Right lobe of liver (tissue), 6 donors: ENCODE measurements at regions not wholly inside any gene's neighbourhood (a gene's known extent, or its start where the extent isn't known, plus 50 kb on each side); places are given as distances from the start of the nearest gene placed in this dataset.

Experiments
- ATAC-seq, 4 donors: fragments of 200-7000 bp; cut with Tn5 transposase; one replicate each; pipeline ENCODE4 v1.9.1; 2020; ENCODE audit warnings: mild to moderate bottlenecking in 4 of 4, moderate library complexity in 4 of 4
- DNase-seq, 3 donors: peaks; one replicate each; pipeline ENCODE4 v3.0.0-alpha.2; 2020
- H3K27ac ChIP-seq, 3 donors: fragments of 200-600 bp; one replicate each; pipeline ENCODE4 v1.8.0; 2022
- H3K27me3 ChIP-seq, 2 donors: fragments of 200-600 bp; one replicate each; pipeline ENCODE4 v1.8.0; 2022
- H3K36me3 ChIP-seq, 4 donors: fragments of 200-600 bp; sonication (generic) in 1 of 4; one replicate each; pipeline versions ENCODE4 v1.5.1 to v1.8.0; 2017 to 2022; ENCODE audit warnings: control low read depth in 1 of 4
- H3K4me1 ChIP-seq, 4 donors: fragments of 200-600 bp; sonication (generic) in 1 of 4; one replicate each; pipeline versions ENCODE4 v1.5.1 to v1.8.0; 2017 to 2022; ENCODE audit warnings: control low read depth in 1 of 4
- H3K4me3 ChIP-seq, 3 donors: fragments of 200-600 bp; one replicate each; pipeline ENCODE4 v1.8.0; 2022
- H3K9me3 ChIP-seq, 4 donors: fragments of 200-600 bp; sonication (generic) in 1 of 4; one replicate each; pipeline versions ENCODE4 v1.5.1 to v1.8.0; 2017 to 2022; ENCODE audit warnings: control low read depth in 1 of 4
- POLR2A ChIP-seq: fragments of 450-650 bp; IDR thresholded peaks from one replicate; pipeline ENCODE4 v1.6.1; 2017; ENCODE audit warnings: antibody characterized with exemption, mild to moderate bottlenecking
- WGBS: methylation state at CpG from one replicate; pipeline ENCODE4 v1.1.6; 2018; ENCODE audit warnings: low coverage, low lambda C conversion rate; ENCODE audit not compliant: insufficient coverage; ENCODE audit errors: missing lambda C conversion rate; 5-methylcytosine and 5-hydroxymethylcytosine counted together
- intact Hi-C, 2 donors: fragments of 100-400 bp; cut with DNase I; formaldehyde crosslinking; loops; one replicate each; pipeline versions ENCODE4 v1.11.2 to v1.14.1; 2022
- TF ChIP-seq, protein P1 (sequence below), 4 donors: fragments of 200-600 bp in 3 of 4; fragments of 450-650 bp in 1 of 4; IDR thresholded peaks; one replicate each; pipeline versions ENCODE4 v1.5.1 to v1.8.0; 2016 to 2022; ENCODE audit warnings: antibody characterized with exemption in 4 of 4, mild to moderate bottlenecking in 2 of 4
- donor health status: DM: no; HTN: yes; CAD: no.
- donor health status: DM: no; HTN: no; CAD: no.
- donor health status: DM: no; HTN: no; CAD: no.
- donor health status: DM: no; HTN: yes; CAD: no.
- donor health status: DM: no; HTN: yes; CAD: no.

DNA sequence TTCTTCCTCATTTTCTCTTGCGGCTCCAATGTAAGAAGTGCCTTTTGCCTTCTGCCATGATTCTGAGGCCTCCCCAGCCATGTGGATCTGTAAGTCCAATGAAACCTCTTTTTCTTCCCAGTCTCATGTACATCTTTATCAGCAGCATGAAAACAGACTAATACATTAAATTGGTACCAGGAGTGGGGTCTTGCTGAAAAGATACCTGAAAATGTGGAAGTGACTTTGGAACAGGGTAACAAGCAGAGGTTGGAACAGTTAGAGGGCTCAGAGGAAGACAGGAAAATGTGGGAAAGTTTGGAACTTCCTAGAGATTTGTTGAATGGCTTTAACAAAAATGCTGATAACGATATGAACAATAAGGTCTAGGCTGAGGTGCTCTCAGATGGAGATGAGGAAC is 316.7 kb upstream of the HS3ST5 start:
- no peaks in the 10 kb centered on the region for H3K4me1 ChIP-seq
- ATAC-seq (no peak), DNase-seq (no peak)
- H3K4me3 ChIP-seq, result no peak overlapping the region
- no peaks in the 10 kb centered on the region for H3K9me3 ChIP-seq
- 85% methylated on average over 2 of the region's 2 CpGs for WGBS
- intact Hi-C loops, result no loop called here
- H3K36me3 ChIP-seq, result no peaks in the 10 kb centered on the region
- TF ChIP-seq, protein P1, sequence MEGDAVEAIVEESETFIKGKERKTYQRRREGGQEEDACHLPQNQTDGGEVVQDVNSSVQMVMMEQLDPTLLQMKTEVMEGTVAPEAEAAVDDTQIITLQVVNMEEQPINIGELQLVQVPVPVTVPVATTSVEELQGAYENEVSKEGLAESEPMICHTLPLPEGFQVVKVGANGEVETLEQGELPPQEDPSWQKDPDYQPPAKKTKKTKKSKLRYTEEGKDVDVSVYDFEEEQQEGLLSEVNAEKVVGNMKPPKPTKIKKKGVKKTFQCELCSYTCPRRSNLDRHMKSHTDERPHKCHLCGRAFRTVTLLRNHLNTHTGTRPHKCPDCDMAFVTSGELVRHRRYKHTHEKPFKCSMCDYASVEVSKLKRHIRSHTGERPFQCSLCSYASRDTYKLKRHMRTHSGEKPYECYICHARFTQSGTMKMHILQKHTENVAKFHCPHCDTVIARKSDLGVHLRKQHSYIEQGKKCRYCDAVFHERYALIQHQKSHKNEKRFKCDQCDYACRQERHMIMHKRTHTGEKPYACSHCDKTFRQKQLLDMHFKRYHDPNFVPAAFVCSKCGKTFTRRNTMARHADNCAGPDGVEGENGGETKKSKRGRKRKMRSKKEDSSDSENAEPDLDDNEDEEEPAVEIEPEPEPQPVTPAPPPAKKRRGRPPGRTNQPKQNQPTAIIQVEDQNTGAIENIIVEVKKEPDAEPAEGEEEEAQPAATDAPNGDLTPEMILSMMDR (IDR thresholded peaks at IDR 0.05), result no peak
- no peak for TF ChIP-seq POLR2A
- no peak overlapping the region for H3K27ac ChIP-seq
- no peaks in the 10 kb centered on the region for H3K27me3 ChIP-seq

DNA sequence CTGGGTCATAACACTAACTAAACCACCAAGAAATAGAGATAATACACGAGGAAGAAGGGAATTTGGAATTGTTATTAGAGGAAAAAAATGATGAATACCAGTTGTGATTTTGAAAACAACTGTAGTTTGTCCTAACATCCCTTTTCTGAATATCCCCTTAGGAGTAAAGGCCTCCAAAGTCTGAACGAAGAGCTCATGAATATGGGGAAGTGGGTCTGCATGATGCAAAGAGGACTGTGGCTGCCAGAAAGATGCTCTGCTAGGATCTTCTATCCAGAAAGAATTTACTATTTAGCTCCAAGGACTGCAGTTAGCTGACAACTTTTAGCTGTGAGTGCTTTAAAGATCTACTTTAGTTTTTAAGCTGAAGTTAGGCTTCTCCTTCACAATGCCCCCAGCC is 308.8 kb upstream of the HS3ST5 start:
- Histone ChIP-seq H3K27me3 (no peaks in the 10 kb centered on the region), H3K9me3 (no peaks in the 10 kb centered on the region), H3K36me3 (no peaks in the 10 kb centered on the region), H3K4me1 (no peaks in the 10 kb centered on the region), H3K4me3 (no peak overlapping the region), H3K27ac (no peak overlapping the region)
- intact Hi-C loops, result no loop called here
- 7% methylated on average over 2 of the region's 2 CpGs for WGBS
- DNase-seq (no peak), ATAC-seq (no peak)
- TF ChIP-seq, protein P1 (IDR thresholded peaks at IDR 0.05), result no peak
- no peak for TF ChIP-seq POLR2A

DNA sequence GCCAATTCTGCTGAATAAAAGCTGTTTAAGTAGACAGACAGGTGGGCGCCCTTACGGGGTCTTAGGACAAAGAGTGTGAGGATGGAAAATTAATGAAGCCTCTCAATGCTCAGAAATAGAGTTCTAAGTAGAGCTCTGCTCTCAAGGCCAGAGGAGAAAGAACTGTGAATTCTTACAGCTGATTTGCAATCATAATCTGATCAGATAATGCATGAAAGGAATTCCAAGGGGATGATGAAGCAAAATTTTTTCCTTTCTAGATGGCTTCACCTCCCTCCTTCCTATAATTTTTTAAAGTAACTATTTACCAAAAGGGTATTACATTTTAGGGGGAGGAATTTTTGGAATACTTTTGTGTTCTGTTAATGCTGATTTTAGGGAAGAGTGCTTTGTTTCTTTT is 308.1 kb upstream of the HS3ST5 start:
- Histone ChIP-seq H3K4me1 (no peaks in the 10 kb centered on the region), H3K4me3 (no peak overlapping the region), H3K27ac (no peak overlapping the region), H3K36me3 (no peaks in the 10 kb centered on the region), H3K27me3 (no peaks in the 10 kb centered on the region), H3K9me3 (no peaks in the 10 kb centered on the region)
- no peak for ATAC-seq
- no peak for DNase-seq
- 48% methylated on average over 2 of the region's 2 CpGs for WGBS
- intact Hi-C loops, result no loop called here
- TF ChIP-seq, protein P1 (IDR thresholded peaks at IDR 0.05), result no peak
- no peak for TF ChIP-seq POLR2A

DNA sequence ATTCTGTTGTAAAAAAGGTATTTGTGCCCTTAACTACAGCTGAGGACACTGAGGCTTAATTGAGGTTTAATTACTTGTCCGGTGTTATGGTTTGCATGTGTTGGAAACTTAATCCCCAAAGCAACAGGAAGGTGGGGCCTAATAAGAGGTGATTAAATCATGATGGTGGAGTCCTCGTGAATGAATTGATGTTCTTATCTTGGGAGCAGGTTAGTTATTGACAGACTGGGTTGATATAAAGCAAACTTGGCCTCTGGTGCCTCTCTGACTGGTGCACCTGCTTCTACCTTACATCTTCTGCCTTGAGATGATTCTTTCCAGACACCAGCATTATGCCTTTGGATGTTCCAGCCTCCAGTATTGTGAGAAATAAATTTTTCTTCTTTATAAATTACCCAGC is 306.5 kb upstream of the HS3ST5 start:
- H3K27me3 ChIP-seq, result no peaks in the 10 kb centered on the region
- WGBS, result 43% methylated on average over 2 of the region's 2 CpGs
- H3K4me1 ChIP-seq, result no peaks in the 10 kb centered on the region
- H3K36me3 ChIP-seq, result no peaks in the 10 kb centered on the region
- intact Hi-C loops, result no loop called here
- H3K27ac ChIP-seq, result no peak overlapping the region
- TF ChIP-seq, protein P1 (IDR thresholded peaks at IDR 0.05), result no peak
- no peak for TF ChIP-seq POLR2A
- no peaks in the 10 kb centered on the region for H3K9me3 ChIP-seq
- no peak for DNase-seq
- H3K4me3 ChIP-seq, result no peak overlapping the region
- no peak for ATAC-seq

DNA sequence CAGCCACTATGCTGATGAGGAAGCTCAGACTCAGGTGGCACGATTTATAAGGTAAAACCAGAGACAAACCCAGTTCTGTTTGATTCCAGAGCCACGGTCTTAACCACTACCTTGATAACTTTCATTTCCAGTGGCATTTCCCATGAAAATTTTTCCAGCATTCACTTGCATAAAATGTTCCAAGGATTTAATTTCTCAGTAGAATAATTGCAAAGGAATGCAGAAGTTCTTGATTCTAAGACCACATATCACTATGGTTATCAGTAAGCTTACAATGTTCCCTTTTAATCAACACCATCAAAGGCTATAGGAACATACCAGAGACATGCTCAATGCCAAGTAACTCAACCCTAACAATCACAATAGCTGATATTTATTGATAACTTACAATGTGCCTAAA is 306.0 kb upstream of the HS3ST5 start:
- Histone ChIP-seq H3K36me3 (no peaks in the 10 kb centered on the region), H3K27me3 (no peaks in the 10 kb centered on the region), H3K4me3 (no peak overlapping the region), H3K4me1 (no peaks in the 10 kb centered on the region), H3K9me3 (no peaks in the 10 kb centered on the region), H3K27ac (no peak overlapping the region)
- DNase-seq (no peak), ATAC-seq (no peak)
- intact Hi-C loops, result no loop called here
- 26% methylated on average over 2 of the region's 2 CpGs for WGBS
- TF ChIP-seq, protein P1 (IDR thresholded peaks at IDR 0.05), result no peak
- no peak for TF ChIP-seq POLR2A
